ENCODE measurements at regions not wholly inside any gene's neighbourhood (a gene's known extent, or its start where the extent isn't known, plus 50 kb on each side); places are given as distances from the start of the nearest gene placed in this dataset.
"Not testable (repeated sequence)": the region's sequence is repeated elsewhere in the genome, so short reads cannot be mapped to it uniquely, and the experiment has no call there.

DNA sequence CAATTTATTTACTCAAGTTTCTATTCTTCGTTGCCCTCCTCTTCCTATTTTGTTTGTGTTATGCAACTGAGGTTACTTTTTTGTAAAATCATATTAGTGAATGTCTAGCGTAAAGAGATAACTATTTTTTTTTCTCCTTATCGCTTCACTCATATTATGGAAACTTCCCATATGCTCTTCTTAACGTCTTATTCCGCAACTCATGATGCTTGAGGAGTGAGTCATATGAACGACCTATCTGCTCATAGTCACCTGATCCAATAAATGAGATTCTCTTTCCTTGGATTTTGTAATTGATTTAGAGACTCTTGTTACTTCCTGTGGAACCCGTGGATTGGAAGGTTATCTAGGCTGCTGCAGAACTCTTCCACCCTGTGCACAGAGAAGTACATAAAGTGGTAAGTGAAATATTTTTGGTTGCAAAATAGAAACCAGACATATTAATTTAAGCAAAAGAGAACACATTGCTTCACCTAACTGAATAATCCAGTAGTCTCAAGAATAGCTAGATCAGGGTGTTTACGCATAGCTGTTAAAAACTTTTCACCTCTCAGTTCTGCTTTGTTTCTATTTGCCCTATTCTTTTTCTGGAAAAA lies 719.3 kb upstream of the SGO1 start:
- no peak for DNase-seq

DNA sequence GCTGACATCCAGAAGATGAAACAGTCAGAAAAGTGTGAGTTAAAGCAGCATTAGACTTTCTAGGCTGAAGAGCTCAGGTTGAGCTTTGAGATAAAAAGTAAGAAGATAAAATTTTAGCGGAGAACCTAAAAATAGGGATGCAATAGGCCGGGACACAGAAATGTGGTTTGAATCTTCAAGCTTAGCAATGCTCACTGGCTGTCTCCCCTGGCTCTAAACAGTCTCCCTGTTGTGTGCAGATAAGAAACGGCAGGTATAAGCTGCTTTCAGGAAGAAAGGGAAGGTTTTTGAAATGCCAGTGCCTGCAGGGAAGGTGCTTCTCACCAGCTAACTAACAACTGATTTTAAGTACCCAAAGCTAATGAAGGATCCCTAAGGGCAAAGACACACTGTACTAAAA lies 718.7 kb upstream of the SGO1 start:
- no peak for DNase-seq

GRCh38 chr3:20898962-20899361 lies 713.0 kb upstream of the SGO1 start:
- DNase-seq = no peak

DNA sequence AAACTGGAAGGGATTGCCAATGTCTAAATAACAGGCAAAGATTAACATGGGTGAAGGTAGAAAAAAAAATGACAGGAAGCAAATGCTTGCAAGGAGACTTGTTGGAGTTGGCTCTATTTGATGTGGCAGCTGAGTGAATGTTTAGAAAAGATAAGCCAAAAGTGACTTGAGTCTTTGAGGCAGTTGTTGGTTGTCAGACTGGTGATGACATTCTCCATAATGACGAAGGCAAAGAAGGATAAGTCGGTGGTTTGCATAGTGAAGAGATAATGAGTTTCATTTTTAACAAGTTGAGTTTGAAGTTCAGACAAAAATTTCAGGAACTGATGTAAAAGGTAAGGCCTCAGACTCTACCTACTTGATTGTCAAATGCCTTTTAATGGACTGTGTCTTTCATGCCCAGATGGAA lies 704.1 kb upstream of the SGO1 start:
- no peak for DNase-seq

DNA sequence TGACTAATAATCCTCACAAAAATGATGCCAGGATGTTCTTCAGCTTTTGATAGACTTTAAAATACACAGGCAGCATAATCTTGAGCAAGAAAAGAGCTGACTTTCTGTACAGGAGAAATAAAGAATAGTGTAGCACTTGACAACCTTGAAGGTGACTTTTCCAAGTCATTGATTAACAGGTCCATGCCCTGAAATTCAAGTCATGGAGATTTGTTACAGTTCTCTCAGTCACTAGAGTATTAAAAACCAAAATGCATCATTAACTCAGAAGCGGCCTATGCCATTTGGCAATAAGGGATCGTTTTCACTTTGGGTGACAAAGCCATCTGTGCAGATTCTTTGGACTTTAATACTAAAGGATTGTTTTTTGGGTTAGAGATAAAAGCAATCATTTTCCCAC lies 692.7 kb upstream of the SGO1 start:
- DNase-seq = no peak

- DNase-seq = no peak
Measured at GRCh38 chr3:20873235-20873634, 687.2 kb upstream of the SGO1 start.

GRCh38 chr3:20870106-20870899 lies 684.3 kb upstream of the SGO1 start:
- DNase-seq = no peak

GRCh38 chr3:20865803-20866202 lies 679.8 kb upstream of the SGO1 start:
- no peak for DNase-seq

- DNase-seq = no peak
Measured at GRCh38 chr3:20861454-20861853, 675.4 kb upstream of the SGO1 start.

DNA sequence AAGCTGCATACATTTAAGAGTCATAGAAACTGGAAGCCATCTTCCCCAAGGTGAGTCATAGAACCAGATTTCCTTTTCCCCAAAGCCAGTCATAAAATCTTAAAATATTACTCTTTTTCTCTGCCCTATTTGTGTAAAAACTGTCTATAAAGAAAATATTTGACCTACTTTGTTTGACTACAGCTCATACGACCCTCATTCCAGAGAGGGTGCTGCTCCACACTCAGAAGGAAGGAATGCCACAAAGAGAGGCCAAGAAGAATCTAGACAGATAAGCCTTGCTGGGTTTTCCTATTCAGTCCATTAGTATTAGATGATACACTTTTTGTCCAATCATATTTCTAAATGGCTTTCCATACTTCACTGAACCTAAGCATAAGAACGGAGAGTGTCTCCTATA lies 671.6 kb upstream of the SGO1 start:
- peak; percentile 94 for DNase-seq

- no peak for DNase-seq
Measured at GRCh38 chr3:20853890-20854289, 667.9 kb upstream of the SGO1 start.

DNA sequence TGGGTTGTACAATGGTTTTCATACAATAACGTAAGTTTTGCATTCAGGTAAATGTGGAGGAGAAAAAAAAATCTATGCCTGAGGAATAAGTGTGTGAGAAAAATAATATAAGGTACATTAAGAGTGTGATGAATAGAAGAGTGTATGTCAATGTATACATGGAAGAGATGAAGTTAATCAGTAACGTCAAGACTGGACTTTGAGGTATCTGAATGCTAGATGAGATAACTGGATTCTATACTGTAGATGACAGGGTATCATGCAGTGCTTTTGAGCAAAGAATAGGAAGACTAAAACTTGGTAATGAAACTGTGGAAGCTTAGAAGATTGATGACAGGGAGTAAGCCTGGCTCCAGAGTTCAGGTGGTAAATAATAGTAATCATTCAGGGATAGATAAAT lies 666.7 kb upstream of the SGO1 start:
- DNase-seq = no peak

GRCh38 chr3:20849975-20850374 lies 664.0 kb upstream of the SGO1 start:
- DNase-seq = no peak

DNA sequence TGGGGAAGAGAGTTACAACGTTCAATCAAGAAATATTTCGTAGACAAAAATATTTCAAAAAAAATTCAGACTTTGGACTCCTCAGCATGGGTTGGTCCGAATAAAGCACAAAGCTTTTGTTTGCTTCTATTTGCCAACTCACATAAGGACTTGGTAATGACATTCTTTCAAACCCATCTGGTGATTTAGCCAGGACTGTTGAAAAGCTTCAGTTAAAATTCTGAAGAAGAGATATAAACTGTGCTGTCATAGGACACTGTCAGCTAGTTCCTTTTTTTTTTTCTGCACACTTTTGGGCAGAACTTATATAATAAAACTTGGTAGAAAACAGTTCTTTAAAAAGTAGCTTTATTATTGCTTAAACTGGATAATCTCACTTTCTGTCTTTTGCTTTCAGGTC lies 660.8 kb upstream of the SGO1 start:
- DNase-seq = no peak

DNA sequence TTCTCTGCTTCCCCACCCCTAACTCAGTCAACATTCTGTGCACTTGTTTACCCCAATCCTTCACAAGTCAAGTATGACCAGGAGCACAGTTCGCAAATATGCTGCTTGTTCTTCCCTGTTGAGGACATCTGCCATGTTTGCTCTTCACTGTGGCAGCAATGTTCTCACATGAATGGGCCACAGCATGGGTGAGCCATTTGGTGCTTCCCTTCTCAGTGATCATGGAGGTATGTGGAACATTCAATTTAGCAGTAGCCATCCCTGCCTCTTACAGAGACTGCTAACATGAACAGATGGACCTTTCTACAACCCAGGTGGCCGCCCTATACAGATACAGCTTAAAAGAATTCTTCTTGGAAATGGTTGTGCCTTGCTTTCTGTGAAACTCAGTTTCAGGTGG lies 660.1 kb upstream of the SGO1 start:
- no peak for DNase-seq

DNA sequence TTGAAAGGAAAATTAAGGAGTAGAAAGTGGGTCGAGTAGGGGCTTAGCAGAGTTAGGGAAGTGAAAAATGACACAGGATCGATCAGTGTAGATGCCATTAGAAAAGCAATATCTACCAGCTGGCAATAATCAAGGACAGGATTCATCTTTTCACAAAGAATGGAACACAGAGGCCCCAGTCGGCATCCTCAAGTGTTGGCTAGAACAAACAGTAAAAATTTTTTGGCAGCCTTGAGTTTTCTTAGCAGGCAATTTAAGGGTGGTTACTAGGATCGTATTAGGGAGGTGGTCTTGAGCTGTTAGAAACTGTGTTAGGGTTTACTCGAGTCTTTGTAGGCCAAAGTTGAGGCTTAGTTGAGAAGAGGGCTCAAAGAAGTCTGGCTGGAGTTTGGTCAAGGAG lies 658.8 kb upstream of the SGO1 start:
- no peak for DNase-seq

DNA sequence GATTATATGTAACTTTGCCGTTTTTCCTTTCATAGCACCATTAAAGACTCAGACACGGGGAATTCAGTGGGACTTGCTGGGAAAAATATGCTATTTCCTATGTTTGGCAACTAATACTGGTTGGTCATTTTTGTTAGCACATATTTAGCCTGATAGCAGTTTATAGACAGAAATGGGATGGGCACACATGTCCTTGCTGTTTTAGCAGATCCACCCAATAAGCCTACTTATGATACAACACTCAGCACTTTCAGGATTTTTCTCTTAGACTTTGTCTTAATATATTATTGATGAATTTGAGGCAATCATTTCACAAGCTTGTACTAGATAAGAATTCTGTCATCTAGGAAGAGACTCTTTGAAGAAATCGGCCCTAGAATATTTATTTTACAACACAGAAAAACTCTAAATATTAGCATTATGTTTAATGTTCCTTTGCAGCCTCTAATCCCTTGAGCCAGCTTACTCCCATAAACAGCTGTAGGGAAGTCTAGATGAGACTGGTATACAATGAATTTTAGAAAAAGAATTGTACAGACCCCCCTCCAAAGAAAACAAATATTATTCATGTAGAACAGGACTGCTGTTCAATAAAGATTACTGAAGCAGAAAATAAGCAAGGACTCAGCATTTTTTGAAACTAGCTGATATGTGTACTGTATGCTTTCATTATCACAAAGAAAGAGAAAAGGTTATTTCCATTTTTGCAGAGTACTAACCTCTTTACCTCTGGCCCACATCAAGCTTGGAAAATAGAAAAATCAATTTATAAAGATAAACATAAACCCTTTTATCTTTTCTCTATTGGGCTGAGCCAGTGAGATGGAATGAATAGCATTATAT lies 656.8 kb upstream of the SGO1 start:
- no peak for DNase-seq

DNA sequence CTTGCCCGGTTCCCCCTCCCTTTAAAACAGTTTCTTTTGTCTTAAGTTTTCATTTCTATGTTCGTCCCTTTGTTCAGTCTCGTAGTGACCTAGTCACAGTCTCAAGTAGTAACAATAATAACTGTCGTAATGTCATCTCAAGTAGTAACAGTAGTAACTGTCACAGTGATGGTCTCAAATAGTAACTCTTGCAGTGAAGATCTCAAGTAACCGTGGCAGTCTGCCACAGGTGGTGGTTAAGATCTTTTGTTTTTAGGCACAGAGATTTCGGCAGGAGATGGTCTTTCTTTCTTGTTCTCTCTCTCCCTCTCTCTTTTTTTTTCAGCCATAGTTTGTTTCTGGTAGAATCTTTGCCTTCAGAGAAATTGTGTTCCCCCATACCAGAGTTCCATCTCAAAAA lies 656.0 kb upstream of the SGO1 start:
- DNase-seq = no peak

DNA sequence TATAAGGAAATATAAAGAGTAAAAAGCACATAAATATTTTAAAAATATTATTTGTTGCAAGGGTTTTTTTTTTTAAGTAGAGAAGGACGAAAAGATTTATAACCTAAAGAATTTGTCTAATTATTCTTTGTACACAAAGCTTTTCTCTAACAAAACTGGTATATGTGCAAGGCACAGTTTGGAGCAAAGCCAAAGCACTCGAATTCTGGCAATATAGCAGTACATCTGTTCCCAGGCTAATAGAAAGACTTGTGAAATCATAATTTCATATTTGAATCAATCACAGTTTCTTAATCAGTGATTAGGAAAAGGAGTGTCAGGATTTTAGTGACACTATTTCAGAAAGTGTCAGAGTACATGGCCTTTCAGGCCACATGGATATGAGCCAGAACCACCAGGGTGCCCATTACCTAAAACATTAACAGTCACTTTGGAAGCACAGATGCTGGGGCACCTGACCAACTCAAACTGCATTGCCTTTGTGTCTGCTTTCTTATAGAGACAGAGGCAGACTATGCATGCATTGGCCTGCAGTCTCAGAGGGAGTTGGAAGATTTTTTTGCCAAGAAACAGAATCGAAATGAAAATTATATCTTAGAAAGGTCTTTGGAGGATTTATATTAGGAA lies 651.8 kb upstream of the SGO1 start:
- no peak for DNase-seq

GRCh38 chr3:20836801-20837200 lies 650.8 kb upstream of the SGO1 start:
- no peak for DNase-seq

DNA sequence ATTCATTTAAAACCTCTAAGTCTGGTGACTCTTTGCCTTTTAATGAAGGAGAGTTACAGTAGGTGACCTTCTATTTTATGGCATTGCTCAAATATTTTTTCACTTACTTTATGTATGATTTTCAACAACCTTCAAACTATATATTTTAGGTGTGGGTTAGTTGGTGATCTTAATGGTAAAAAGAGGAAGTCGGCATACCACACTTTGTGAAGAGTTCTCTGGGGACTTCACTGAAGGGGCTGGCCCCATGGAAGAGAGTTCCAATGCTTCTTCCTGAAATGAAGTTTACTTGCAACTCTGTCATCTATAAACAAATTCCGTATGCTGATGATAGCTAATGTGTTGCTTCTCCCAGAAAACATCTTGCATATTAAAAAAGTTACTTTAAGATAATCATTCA lies 647.0 kb upstream of the SGO1 start:
- no peak for DNase-seq

GRCh38 chr3:20822251-20822650 lies 636.2 kb upstream of the SGO1 start:
- no peak for DNase-seq

DNA sequence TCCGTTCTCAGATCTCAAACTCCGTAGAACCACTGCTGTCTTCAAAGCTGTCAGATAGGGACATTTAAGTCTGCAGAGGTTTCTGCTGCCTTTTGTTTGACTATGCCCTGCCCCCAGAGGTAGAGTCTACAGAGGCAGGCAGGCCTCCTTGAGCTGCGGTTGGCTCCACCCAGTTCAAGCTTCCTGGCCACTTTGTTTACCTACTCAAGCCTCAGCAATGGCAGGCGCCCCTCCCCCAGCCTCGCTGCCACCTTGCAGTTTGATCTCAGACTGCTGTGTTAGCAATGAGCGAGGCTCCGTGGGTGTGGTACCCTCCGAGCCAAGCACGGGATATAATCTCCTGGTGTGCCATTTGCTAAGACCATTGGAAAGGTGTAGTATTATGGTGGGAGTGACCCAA lies 634.9 kb upstream of the SGO1 start:
- DNase-seq = not testable (repeated sequence)

Measured in fibroblast of skin of back (primary cell).